GM21447 (cell line): ENCODE measurements at regions not wholly inside any gene's neighbourhood (a gene's known extent, or its start where the extent isn't known, plus 50 kb on each side); places are given as distances from the start of the nearest gene placed in this dataset.

Source experiments
- ATAC-seq: cut with Tn5 transposase; IDR thresholded peaks from one replicate; pipeline ENCODE4 v1.9.1; 2021; ENCODE audit not compliant: unreplicated experiment

DNA sequence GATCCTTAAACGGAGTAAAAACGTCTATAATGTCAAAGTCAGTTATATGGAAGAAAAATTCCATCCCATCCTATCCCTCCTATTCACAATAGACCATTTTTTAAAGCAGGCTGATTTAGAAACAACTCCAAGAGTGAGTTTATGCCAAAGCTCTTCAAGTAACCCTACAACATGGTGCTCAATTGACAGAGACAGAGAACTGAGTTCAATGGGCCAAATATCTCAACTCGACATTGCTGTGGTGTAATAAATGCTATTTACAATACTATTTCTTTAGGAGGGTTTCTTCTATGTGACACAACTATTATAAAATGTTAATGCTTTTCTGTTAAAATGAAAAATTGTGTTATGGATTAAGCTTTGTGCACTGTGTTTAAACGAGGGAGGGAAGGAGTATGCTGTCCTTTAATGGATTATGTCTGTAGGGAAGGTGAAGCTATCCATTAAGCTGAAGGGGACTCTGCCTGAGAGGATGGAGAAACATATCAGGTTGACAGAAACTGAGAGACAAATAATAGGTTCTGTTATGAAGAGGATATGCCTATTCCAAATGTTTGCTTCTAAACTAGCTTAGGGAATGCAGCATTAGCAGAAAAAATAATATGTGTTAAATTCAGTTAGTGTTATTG, 362.5 kb upstream of the CHRM3 start:
- no peak for ATAC-seq

DNA sequence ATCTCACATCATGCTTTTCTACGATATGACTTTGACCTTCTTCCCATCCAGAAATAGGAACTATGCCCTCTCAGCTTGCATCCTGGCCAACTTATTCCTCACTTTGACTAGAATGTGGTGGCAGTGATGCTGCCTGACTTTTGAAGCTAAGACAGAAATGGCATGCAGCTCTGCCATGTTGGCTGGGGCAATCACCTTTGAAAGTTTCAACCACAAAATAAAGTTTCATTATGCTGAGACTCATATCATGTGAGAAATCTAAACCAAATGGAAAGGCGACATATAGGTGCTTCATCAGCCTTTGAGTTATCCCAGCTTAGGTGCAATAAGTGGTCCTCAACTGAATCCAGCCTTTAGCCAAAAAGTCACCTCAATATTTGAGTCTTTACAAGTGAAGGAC, 370.0 kb upstream of the CHRM3 start:
- ATAC-seq: no peak

DNA sequence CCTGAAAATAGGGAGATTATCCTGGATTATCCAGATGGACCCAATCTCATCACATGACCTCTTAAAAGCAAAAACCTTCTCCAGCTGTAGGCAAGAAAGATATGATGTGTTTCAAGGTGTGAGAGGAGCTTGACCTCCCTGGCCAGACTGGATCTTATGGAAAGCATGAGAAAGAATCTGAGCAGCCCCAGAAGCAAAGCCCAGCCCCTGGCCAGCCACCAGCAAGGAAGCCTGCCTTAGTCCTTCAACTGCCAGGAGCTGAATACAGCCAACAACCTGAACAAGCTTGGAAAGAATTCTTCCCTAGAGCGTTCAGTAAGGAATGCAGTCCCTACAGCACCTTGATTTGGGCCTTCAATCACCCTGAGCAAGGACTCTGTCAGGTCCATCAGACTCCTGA, 375.0 kb upstream of the CHRM3 start:
- no peak for ATAC-seq

DNA sequence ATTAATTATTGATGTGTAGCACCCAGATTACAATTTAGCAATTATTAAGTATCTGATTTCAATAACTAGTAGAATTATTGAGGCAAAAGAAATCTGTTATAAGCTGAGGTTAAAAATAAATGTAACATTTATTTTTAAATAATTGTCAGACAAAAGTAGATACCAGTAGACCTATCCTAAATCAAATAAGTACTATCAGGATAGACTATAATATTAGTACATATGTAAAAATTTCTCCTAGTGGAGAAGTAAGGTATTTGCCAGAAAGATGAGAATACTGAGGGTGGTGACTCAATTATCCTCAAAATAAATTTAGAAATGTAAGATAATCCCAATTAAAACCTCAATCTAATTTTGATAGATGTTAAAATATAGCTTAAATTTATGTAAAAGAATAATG, 377.8 kb upstream of the CHRM3 start:
- no peak for ATAC-seq

DNA sequence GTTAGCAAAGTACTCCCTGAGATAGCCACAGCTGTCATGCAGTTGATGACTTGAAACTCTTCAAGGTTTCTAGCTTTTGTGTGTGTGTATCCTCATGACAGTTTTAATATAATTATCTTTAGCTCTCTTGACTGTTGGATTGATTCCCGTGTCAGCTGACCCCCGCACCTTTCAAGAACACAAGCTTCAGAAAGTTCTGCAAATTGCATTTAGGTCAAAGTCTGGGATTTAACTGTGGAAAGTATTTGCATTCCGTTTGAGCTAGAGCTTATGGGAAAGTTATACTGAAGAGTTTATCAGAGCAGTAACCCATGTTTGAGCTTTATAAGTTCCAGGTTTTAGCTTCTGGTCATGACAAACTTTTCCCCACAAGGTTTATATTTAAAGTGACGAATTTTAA, 380.1 kb upstream of the CHRM3 start:
- no peak for ATAC-seq

DNA sequence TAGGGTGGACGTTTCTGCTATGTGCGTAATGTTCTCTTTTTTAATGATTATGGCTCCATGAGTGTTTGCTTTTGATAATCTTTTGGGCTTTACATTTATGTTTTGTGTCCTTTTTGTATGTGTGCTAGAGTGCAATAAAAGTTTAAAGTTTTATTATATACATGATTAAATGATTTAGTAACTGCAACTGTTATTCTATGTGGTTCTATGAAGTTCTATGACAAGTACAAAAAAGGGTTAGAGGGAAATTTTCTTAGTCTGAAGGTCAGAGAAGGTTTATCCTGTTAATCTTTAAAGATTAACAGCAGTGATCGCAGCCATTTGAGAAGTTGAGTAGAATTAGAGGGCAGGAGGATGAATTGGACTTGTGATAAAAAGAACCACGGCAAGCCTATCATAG, 386.4 kb upstream of the CHRM3 start:
- ATAC-seq: no peak

DNA sequence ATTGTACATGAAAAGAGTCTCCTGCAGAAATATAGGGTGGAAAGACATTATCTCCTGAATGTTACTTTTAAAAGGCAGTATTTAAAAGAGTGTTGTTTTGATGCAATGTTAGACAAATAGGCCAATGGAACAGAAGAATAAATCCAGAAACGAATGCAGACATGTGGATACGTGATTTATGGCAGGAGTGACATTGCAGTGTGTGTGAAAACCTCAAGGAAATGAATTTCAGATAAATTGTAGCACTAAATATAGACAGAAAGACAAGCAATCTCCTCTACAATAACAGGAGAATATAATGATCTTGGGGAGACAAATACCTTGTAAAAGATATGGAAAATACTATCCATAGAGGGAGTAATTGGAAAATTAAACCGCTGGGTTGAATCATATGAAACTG, 387.8 kb upstream of the CHRM3 start:
- ATAC-seq: no peak

DNA sequence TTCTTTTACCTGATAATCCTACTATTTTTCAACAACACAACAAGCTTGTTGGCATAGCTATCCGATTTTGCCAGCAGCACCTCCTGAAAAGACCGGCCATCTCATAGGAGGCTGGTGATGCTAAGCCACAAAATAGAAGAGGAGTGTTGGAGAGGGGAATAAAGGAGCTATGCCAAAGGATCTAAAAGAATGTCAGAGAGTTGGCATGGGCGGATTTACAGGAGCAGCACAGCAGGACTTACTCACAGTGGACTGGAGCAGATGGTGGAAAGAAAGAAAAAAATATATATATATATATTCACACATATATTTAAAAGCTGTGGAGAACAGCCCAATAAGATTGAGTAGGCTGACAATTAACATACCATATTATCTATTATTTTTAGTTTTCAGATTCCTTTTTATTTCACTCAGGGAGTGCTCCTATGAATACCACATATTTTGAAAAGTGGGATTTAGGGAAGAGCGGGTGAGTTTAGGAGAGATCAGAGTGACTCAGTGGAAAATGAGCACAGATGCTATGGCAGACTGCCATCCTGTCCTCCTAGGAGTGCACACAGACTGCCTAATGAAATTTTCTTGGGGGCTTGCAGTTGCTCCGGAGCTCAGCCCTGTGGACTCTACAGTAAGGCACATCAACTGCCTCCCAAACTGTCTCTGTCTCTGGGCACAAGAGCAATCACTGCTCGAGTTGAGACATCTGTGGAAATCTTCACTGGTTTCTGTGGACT, 394.4 kb upstream of the CHRM3 start:
- ATAC-seq: no peak

DNA sequence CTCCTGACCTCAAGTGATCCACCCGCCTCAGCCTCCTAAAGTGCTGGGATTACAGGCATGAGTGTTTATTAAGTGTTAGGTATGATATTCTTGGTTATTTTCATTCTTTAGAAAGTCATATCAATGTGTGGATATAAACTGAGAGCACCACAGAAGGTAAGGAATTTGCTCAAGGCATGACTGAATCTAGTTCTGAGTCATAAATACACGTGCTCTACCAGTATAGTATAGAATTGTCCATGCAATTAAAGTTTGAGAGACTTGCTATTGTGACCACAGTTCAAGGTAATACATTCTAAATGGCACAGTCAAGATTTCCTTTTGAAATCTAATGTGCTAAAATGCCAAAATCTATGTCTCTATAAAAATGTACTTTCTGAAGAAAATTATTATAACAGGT, 401.1 kb upstream of the CHRM3 start:
- no peak for ATAC-seq

DNA sequence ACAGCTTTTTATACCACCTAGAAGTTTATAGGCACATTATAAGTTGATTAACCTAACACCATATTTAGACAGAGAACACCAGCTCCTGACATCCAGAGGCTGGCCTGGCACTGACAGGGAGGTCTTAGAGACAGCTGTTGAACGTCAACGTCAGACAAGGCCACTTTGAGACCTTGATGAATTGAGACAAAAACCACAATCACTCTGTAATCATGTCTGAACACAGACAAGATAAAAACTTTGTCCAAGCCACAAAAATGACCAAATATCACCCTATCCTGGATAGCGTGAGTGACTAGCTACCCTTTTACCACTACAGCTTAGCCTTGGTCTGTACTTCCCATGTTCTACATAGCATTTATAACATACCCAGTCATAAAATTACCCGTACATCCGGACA, 403.6 kb upstream of the CHRM3 start:
- ATAC-seq: no peak

DNA sequence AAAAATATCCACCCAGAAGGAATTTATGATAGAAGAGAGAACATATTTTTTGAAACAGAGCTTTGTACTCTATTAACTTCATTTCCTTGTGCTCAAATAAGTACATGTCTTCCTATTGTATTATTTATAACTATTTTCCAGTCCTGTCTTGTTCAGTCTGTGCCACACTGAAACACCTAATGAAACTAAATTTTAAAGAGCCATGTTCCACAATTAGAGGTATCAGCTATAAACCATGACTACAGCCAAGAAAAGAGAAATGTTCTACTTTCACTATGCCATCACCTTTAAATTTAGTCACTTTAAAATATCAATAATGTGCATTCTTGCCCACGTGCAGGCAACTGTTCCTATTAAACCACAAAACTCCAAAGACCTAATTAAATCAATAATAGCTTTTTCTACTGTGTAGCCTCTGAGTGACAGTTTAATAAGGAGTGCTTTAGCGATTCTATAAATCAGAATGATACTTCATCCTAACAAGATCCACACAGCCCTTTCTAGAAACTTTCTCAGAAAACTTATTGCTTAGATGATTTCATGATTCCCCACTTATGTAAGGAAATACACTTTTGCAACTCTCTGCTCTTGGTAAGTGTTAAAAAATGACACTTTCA, 404.9 kb upstream of the CHRM3 start:
- ATAC-seq: no peak

DNA sequence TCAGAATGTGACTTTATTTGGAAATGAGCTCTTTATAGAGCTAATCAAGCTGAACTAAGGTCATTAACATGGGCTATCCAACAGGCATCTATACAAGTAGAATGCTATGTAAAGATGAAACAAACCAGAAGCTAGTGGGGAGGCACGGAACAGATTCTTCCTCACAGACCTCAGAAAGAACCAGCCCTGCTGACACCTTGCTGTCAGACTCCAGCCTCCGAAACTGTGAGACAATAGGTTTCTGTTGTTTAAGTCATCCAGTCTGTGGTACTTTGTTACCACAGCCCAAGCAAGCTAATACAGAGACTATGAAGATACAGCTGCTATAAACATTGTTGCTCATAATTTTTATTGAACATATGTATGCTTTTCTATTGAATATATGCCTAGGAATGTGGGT, 406.3 kb upstream of the CHRM3 start:
- no peak for ATAC-seq

DNA sequence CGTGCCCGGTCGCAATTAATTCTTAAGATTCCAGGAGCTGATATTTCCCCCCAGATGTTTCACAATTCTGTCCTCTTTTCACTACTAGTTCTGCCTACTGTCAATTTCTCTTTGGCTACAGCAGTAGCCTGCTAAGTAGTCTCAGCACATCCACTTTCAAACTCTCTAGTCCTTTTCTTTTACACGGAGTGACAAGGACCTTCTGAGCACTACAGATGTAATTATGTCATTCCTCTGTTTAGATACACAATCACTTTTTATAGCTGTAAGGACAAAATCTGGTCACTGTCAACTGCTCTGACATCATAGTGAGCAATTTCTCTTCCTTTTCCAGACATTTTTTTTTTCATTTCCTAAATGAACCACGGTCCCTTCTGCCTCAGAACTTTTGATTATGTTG, 421.7 kb upstream of the CHRM3 start:
- ATAC-seq: no peak

DNA sequence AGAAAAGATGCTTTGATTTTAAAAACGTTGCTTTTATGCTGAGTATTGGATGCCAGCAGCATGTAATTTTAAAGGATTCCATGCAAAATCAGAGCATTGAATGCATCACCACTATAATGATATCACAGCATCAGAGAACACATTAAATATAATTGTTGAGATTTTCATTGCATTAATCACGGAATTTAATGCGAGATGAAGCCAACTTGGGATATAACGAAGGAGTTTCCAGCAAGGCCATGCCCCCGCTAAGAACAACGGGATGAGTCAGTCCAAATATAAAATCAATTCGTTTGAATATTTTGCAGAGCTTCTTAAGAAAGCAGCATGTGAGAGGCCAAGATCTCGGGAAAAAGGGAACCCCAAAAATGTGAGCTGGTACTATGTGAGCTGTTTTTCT, 423.4 kb upstream of the CHRM3 start:
- ATAC-seq: no peak

DNA sequence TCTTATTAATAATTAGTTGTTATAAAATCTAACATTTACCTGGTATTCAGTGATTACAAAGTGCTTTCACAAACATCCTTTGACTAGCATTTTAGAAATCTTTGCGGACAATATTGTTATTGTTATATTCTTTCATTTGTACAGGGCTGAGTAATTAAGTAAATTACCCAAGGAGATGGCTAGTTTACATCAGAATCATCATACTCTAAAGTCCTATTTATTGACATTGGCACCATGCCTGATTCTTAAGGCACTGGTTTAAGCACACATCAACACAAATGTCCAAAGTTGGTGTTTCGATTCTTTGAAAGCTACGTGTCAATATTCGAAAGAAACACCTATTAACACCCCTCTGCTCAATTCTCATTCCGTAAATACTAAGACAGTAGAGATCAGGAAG, 424.6 kb upstream of the CHRM3 start:
- ATAC-seq: no peak

DNA sequence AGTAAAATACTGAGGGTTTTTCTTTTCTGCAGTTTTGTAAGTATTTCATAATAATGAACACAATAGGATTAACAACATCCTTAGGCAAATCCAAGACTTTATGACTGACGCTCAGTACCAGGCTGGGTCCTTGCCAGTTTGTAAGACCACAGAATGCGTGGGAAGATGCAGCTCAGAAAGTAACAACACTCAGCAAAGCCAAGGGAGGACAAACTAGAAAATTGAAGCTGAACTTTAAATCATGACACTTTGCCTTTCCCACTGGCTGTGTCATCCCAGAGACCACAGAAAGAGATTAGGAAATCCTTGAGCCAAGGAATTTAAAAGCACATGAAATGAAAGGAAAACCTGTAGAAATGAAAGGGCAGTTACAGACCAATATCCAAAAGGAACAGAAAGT, 426.3 kb upstream of the CHRM3 start:
- ATAC-seq: no peak

DNA sequence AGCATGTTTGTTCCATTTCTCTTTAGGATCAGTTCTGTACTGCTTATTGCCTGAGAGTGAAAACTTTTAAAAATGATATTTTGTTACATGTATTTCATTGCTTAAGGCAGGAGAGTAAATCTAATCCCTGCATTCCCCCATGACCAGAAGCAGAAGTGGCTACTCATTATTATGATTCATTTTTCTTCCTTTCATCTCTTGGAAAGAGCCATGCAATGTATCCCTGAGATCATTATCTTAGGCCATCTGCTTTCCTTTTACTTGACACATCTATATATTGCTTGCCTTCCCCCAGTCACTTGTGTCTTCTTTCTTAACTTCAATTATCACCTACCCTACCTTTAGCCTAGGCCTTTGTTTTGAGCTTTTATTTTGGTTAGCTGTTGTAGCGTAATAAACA, 430.4 kb upstream of the CHRM3 start:
- no peak for ATAC-seq

DNA sequence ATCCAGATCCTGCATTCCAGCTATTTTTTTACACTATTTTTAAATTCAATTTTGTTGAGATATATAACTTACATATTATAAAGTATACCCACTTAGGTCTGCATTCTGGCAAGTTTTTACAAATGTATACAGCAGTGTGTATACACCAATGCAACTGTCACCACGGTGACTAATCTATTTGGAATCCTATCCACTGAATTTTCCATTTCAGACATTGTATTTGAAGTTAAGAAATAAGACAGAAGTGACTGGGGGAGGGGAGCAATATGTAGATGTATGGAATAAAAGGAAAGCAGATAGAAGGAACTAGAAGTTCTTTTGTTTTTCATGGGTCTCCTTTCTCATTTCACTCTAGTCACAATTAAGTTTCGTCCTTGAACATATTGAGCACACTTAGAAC, 431.5 kb upstream of the CHRM3 start:
- ATAC-seq: no peak

DNA sequence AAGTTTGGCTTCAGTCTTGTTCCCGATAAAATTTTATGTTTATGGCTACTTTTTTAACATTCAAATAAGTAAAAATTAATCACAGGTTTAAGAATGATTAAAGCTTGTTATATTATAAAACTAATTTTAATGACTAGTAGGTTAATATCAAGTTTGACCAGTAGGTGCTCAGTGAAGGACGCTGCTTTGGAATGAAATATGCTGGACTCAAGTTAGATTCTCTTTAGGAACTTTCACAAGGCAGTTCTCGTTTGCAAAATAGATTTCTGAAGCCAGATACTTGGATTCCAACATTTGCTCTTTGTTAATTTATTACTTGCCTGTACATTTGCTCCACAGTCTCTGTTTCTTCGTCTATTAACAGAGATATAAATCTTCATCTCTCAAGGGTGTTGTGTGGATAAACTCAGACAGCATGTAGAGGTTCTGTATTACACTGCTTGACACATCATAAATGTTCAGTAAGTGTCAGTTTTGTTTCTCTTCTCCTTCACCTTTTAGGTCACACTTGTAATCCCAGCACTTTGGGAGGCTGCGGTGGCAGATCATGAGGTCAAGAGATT, 432.8 kb upstream of the CHRM3 start:
- no peak for ATAC-seq

DNA sequence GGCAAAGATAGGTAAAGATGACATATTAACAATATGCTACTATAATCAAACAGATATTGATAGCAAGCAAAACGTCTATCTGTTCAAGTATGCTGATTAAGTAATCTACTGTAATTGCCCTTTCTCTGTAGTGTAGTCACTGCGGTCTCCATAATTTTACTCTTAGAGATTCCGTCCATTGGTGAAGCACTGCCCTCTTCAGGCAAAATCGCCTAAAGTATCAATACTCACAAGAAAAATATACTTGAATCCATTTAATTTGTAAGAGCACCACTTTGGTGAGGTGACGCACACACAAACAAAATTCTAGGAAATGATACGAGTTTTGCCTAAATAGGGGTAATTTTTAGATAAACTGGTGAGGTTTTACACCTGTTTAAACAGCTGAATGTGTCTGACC, 434.6 kb upstream of the CHRM3 start:
- no peak for ATAC-seq

DNA sequence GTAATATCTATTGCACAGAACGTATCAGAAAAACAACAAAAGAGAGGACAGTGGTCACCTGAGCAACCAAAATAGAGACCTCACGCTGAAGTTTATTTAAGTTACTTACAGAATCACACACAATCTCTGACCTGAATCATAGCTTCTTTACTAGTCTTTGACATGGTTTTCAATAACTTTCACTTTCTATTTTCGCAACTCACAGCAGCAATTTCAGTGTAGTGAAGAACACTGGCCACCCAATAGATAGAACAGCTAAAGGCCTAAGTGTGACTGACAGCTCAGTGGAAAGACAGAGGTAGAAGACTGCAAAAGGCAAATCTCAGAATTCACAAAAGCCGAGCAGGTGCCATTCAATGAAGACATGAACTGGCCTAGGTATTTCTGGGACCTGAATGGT, 435.6 kb upstream of the CHRM3 start:
- no peak for ATAC-seq

DNA sequence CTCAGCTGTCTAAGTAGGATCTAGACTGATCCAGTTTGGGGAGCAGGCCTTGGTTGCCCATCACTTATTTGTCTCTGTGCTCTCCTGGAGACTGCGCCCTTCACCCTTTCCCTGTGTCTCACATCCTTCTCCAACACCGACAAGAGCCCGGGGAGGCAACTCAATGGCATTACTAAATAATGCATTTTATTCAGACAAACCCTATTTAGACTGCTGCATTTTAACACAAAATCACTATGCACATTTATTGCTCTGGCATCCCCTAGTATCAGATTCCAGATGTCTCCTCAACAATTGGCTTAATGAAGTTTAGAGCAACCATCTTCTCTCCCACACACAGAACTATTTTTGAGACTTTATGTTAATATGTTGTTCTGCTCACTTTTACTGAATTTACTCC, 436.4 kb upstream of the CHRM3 start:
- ATAC-seq: no peak
